ENCODE measurements at regions not wholly inside any gene's neighbourhood (a gene's known extent, or its start where the extent isn't known, plus 50 kb on each side); places are given as distances from the start of the nearest gene placed in this dataset.

DNA sequence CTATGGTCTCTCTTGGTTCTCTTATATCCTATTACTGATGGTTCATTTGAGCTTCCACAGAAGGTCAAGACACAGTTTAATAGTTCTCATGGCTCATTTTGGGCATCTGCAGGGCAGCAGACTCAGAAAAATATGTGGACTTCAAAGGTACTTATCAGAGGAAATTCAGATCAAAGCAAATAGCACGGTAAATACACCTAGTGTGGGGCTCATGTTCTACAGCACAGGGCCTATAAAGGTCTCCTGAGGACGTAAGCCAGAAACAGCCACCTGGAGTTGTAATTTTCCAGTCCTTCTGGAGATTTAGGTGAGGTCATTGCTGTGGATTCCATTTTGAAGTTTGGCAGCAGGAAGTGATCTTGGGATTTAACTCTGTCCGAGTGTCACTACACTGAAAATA, 134.5 kb upstream of the SGO1 start:
- Histone ChIP-seq H3K9me3 (no peaks in the 10 kb centered on the region), H3K4me1 (peaks cover 0 to 58% (median 9%) of the 10 kb centered on the region in 4 donors), H3K27ac (no peak overlapping the region), H3K27me3 (no peaks in the 10 kb centered on the region), H3K36me3 (no peaks in the 10 kb centered on the region), H3K4me3 (no peak overlapping the region)
- TF ChIP-seq CTCF (IDR thresholded peaks at IDR 0.05), result no peak
- intact Hi-C loops (cut with DNase I; ENCODE audit: low total_unique reads), result no loop called here
- no peak for DNase-seq

- Histone ChIP-seq H3K27ac (no peak overlapping the region), H3K27me3 (no peaks in the 10 kb centered on the region), H3K36me3 (no peaks in the 10 kb centered on the region), H3K4me1 (peaks cover 0 to 49% (median 7%) of the 10 kb centered on the region in 4 donors), H3K4me3 (no peak overlapping the region), H3K9me3 (no peaks in the 10 kb centered on the region)
- no peak for TF ChIP-seq CTCF (IDR thresholded peaks at IDR 0.05)
- intact Hi-C loops (cut with DNase I; ENCODE audit: low total_unique reads), result no loop called here
- no peak for DNase-seq
Observed at GRCh38 chr3:20319551-20319950, 133.5 kb upstream of the SGO1 start.

DNA sequence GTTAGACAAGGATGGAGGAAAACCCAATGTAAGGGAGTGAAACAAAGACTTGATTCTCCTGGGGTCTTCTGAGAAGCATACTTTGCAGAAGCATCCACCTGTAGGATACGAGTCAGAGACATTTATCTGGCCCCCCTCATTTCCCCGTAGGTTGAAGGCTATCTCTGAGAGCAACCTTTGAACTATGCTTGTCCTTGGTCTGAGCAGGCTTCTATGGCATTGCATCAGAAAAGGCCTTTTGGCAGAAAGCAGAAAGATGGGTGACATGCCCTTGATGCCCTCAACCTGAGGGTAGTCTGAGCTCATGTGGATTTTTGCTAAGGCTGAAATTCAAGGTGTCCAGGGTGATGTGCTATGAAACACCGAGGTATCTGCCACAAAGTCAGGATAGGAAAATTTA, 131.6 kb upstream of the SGO1 start:
- Histone ChIP-seq H3K27me3 (no peaks in the 10 kb centered on the region), H3K27ac (peak overlapping the region; percentile 61 to 66), H3K4me1 (peaks cover 0 to 57% (median 7%) of the 10 kb centered on the region in 4 donors), H3K9me3 (no peaks in the 10 kb centered on the region), H3K36me3 (no peaks in the 10 kb centered on the region), H3K4me3 (no peak overlapping the region)
- intact Hi-C loops (cut with DNase I; ENCODE audit: low total_unique reads), result no loop called here
- DNase-seq, result no peak
- no peak for TF ChIP-seq CTCF (IDR thresholded peaks at IDR 0.05)

DNA sequence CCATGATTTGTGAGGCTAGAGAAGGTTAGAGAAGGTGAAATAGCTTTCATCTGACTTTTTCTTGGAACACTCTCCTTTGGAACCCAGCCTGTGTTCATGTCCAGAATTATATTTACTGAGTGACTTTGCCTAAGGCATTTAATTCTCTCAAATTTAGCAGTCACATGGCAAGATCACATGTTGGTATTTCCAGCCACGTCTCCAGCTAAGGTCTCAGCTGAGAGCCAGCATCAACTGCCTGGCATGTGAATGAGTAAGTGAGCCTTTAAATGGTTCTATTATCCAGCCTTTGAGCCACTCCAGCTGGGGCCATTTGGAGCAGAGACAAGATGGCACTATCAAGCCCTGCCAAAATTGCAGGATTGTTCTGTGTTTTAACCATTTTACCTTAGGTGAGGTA, 130.2 kb upstream of the SGO1 start:
- no peak overlapping the region for H3K4me3 ChIP-seq
- no peaks in the 10 kb centered on the region for H3K27me3 ChIP-seq
- peak overlapping the region; percentile 61 to 66 for H3K27ac ChIP-seq
- no peak for TF ChIP-seq CTCF (IDR thresholded peaks at IDR 0.05)
- intact Hi-C loops (cut with DNase I; ENCODE audit: low total_unique reads), result no loop called here
- DNase-seq, result peak in 1 of 2 donors; percentile 76
- no peaks in the 10 kb centered on the region for H3K9me3 ChIP-seq
- no peaks in the 10 kb centered on the region for H3K36me3 ChIP-seq
- H3K4me1 ChIP-seq, result peaks cover 0 to 61% (median 7%) of the 10 kb centered on the region in 4 donors

- TF ChIP-seq CTCF (IDR thresholded peaks at IDR 0.05), result no peak
- intact Hi-C loops (cut with DNase I; ENCODE audit: low total_unique reads), result no loop called here
- no peaks in the 10 kb centered on the region for H3K36me3 ChIP-seq
- no peaks in the 10 kb centered on the region for H3K9me3 ChIP-seq
- H3K4me1 ChIP-seq, result peaks cover 0 to 27% (median 0%) of the 10 kb centered on the region in 4 donors
- peak; percentile 43 to 83 for DNase-seq
- no peak overlapping the region for H3K4me3 ChIP-seq
- H3K27ac ChIP-seq, result peak overlapping the region; percentile 47 to 56
- no peaks in the 10 kb centered on the region for H3K27me3 ChIP-seq
Observed at GRCh38 chr3:20310629-20311028, 124.6 kb upstream of the SGO1 start.

GRCh38 chr3:20307383-20307782, 121.4 kb upstream of the SGO1 start:
- no peak for TF ChIP-seq CTCF (IDR thresholded peaks at IDR 0.05)
- H3K9me3 ChIP-seq, result no peaks in the 10 kb centered on the region
- H3K27me3 ChIP-seq, result no peaks in the 10 kb centered on the region
- no peak overlapping the region for H3K27ac ChIP-seq
- intact Hi-C loops (cut with DNase I; ENCODE audit: low total_unique reads), result no loop called here
- DNase-seq, result no peak
- no peak overlapping the region for H3K4me3 ChIP-seq
- peaks cover 0 to 18% (median 0%) of the 10 kb centered on the region in 4 donors for H3K4me1 ChIP-seq
- no peaks in the 10 kb centered on the region for H3K36me3 ChIP-seq

Data from tibial artery (tissue), 4 donors.